ENCODE measurements at regions not wholly inside any gene's neighbourhood (a gene's known extent, or its start where the extent isn't known, plus 50 kb on each side); places are given as distances from the start of the nearest gene placed in this dataset.

DNA sequence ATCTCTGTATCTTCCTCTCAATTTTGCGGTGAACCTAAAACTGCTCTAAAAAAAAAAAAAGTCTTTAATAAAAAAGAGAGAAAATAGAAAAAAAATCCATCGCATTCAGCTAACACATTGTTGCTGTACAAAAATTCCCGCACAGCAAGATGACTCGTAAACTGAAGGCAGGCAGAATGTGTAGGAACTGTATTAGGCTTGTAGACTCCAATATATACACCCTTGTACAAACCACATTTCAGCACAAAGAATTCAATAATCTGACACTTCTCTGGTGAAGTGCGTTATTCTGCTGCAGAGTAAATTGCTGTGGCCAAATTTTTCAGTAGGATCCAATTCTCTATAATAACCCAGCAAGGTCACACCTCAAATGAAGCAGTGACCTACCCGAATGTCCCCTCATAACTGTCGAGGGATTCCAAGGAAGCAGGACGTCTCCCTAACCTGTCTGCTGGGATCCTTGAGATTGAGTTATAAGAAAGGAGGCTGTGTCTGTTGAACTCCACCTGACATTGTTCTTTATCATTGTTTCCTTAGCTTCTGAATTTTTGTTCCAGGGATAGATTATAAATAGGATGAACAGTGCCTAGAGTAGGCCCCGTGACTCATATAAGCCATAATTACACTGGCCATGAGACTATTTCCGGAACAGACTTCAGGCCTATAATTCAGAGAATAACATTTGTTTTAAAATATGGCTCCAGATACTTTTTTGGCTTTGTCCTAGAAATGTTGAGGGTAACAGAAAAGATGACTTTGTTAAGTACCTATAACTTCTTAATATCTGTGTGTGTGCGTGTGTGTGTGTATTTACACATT lies 348.3 kb downstream of the PCDH7 start:
- no peak for DNase-seq

DNA sequence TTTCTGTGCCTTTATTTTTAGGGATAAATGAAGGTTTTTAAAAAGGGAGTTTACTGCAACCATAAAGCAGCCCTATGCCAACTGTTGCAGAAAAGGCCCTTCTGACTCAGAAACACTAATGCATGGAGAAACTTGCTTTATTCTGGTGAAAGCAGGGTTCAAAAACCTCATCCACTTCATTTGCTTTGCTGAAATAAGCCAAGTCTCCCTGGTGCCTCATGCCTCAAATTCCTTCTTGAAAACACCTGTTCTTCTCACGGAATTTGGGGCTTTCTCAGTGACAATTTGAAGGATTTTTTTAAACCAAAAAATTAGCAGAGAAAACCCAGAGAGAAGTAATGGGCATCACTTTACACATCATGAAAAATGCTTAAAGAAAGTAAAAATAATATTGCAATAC lies 349.0 kb downstream of the PCDH7 start:
- DNase-seq: no peak

GRCh38 chr4:31071508-31072486 lies 351.6 kb downstream of the PCDH7 start:
- DNase-seq: no peak

- no peak for DNase-seq
Measured at GRCh38 chr4:31075969-31076368, 355.8 kb downstream of the PCDH7 start.

DNA sequence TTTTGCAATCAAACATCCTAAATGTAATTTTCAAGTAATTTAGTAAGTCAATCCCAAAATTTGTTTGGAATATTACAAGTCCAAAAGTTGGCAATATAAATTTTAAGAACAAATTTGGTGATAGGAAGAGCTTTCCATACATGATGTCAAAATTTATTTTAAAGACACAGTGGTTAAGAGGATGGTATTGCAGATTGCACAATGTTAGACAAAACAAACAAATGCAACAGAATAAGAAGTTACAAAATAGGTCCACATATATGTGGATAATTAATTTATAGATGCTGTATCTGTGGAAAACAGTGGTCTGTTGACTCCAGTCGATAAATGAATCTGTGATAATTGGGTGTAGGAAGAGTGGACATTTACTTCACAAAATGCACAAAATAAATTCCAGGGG lies 358.5 kb downstream of the PCDH7 start:
- no peak for DNase-seq

GRCh38 chr4:31080887-31081286 lies 360.7 kb downstream of the PCDH7 start:
- DNase-seq: no peak

DNA sequence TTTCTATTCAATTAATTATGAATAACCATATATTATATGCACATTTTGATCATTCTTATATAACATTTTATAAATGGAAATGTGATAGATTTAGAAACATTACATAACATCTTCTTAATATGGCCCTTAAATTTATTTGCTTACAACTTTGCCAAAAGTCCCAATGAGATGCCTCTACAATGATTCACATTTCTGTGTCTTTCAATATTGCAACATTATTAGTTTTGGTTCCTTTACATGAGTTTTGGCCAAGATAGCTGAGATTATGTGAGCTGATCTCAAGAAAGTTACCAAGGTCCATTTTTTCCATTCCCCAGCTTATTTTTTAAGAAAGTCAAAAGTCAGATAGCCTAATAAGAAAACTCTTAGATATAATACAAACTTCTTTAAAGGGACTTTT lies 361.2 kb downstream of the PCDH7 start:
- DNase-seq: no peak

DNA sequence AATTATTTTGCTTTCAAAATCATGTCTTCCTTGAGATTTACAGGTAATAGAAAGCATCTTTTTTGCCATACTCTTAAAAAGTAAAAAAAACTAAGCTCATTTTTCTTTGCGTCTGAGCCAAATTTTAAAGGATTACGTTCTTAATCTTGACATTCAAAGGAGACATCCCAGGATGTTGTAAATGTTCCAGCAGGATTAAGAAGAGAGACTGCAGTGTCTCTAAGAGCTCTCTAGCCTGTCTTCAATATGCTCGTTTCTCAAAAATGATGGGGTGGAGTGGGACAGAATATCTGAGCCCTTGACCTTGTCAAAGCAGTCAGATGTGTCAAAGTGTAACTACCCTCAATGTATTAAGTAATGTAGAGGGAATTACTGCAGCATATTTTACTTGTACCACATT lies 363.3 kb downstream of the PCDH7 start:
- no peak for DNase-seq

GRCh38 chr4:31084806-31085416 lies 364.7 kb downstream of the PCDH7 start:
- DNase-seq: no peak

DNA sequence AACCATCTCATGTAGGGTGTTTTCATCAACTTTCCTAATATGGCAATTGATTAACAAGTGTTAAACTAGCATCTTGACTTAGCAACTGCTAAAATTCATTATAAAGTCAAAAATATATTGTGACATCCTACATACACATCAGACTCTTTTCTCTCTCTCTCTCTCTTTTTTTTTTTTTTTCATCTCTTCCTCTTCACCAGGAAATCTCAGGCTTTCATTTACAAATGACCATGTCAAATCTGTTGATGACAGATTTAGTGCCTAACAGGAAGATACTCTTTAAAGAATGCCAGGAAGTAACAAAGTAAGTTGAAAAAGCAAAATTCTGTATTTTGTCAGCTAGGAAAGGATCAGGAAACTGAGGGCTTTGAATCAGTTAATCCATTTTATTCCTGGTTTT lies 365.5 kb downstream of the PCDH7 start:
- DNase-seq: no peak

DNA sequence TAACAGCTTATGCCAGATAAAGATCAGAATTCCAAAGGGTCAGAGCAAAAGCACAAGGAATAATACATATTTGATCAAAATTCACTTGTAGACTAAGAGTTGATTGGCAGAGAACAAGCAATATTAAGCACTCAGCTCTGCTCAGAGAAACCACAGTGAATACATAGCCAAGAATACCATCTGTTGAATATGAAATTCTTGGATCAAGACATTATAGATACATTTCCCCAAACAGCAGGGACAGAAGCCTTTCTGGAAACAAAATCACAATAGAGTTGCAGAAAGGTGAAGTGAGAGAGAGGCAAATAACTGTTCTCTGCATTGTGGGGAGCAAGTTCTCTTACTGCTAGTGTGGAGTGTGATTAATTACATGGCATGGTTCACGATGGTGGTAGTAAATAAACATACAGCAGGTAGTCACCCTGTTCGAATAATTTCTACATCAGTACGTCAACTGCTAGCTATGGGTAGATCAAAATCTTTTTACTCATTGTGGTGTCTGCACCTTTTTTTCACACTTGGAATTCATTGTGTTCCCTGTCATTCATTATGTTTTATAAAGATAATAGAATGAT lies 366.7 kb downstream of the PCDH7 start:
- DNase-seq: no peak

GRCh38 chr4:31088600-31089230 lies 368.5 kb downstream of the PCDH7 start:
- DNase-seq: no peak

- DNase-seq: no peak
Measured at GRCh38 chr4:31089815-31090214, 369.6 kb downstream of the PCDH7 start.

- DNase-seq: no peak
Measured at GRCh38 chr4:31094474-31094873, 374.3 kb downstream of the PCDH7 start.

DNA sequence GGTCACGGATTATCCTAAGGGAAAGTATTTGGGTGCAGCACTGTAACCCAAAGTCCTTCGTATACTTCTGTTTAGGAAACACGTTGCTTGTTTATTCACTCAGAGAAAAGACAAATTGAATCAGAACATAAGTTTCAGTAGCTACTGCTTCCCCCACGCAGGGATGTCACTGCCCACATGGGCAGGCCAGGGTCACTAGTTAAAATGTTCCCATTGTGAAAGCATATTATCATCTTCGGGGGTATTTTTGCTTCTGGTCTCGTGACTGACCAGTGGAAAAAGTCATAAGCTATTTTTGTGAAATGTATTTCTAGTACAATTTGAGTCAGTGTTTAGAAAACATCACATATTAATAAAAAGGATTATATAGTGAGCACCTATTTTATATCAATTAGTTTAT lies 377.8 kb downstream of the PCDH7 start:
- DNase-seq: no peak

GRCh38 chr4:31100536-31100935 lies 380.4 kb downstream of the PCDH7 start:
- DNase-seq: no peak

GRCh38 chr4:31104043-31104442 lies 383.9 kb downstream of the PCDH7 start:
- DNase-seq: no peak

- no peak for DNase-seq
Measured at GRCh38 chr4:31104577-31104976, 384.4 kb downstream of the PCDH7 start.

- no peak for DNase-seq
Measured at GRCh38 chr4:31106419-31106818, 386.2 kb downstream of the PCDH7 start.

- DNase-seq: no peak
Measured at GRCh38 chr4:31107362-31107761, 387.2 kb downstream of the PCDH7 start.

DNA sequence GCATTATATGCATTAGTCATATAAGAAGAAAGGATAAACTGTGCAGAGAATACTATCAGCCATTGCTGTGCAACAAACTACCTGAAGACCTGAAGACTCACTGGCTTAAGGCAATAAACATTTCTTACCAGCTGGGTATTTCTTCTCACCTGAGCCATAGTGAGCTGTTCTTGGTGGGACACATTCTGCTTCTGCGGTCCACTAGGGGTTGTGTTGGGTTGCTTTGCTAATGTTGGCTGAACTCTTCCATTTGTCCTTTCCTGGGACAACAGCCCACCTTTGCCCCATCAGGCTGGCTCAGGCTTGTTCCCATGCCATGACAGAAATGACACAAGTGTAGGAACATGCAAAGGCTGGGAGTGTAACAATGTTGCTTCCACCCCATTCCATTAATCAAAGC lies 388.6 kb downstream of the PCDH7 start:
- DNase-seq: no peak

GRCh38 chr4:31111790-31112189 lies 391.6 kb downstream of the PCDH7 start:
- no peak for DNase-seq

DNA sequence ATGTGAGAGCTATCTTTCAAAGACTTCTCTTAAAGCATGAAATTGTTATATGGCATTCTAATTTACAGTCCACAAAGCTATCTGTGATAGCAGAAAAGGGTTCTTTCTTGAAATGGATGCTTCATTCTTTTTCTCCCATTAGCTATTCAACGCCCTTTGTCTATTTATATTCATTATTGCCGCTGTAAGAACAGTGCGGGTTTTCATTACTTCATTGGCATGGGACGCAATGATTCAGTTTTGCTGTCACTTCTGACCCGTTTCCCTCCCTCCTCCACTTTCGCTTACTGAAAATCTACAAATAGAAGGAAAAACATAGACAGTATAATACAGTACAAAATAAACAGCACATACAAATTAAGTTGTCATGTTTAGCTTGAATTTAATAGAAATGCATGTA lies 394.6 kb downstream of the PCDH7 start:
- DNase-seq: no peak
